NT2/D1 (cell line): ENCODE measurements at regions not wholly inside any gene's neighbourhood (a gene's known extent, or its start where the extent isn't known, plus 50 kb on each side); places are given as distances from the start of the nearest gene placed in this dataset.

Source experiments
- DNase-seq: peaks from one replicate; pipeline ENCODE4 v3.0.0-alpha.2; 2011; ENCODE audit warnings: low read depth, low spot score
- H3K27me3 ChIP-seq: 2 replicates; pipeline ENCODE4 v1.6.0; 2011; ENCODE audit warnings: mild to moderate bottlenecking; ENCODE audit not compliant: insufficient read length, insufficient read depth
- H3K36me3 ChIP-seq: 2 replicates; pipeline ENCODE4 v1.6.1; 2011; ENCODE audit warnings: mild to moderate bottlenecking, low read length, mixed read lengths; ENCODE audit not compliant: insufficient read depth, insufficient read length
- H3K4me1 ChIP-seq: 2 replicates; pipeline ENCODE4 v1.5.1; 2011; ENCODE audit not compliant: insufficient read depth, insufficient read length
- H3K4me3 ChIP-seq: 2 replicates; pipeline ENCODE4 v1.5.1; 2011; ENCODE audit warnings: low read depth; ENCODE audit not compliant: insufficient read length
- H3K9ac ChIP-seq: 2 replicates; pipeline ENCODE4 v1.6.0; 2011; ENCODE audit warnings: low read depth; ENCODE audit not compliant: insufficient read length
- H3K9me3 ChIP-seq: 2 replicates; pipeline ENCODE4 v1.5.1; 2011; ENCODE audit warnings: mild to moderate bottlenecking, low read length; ENCODE audit not compliant: insufficient read depth
- SUZ12 ChIP-seq: IDR thresholded peaks from 2 replicates; pipeline ENCODE4 v1.6.1; 2011; ENCODE audit not compliant: insufficient read length, insufficient read depth; ENCODE audit errors: extremely low read depth
- YY1 ChIP-seq: IDR thresholded peaks from 2 replicates; pipeline ENCODE4 v1.6.1; 2011; ENCODE audit not compliant: insufficient read length, insufficient read depth
- ZNF274 ChIP-seq: IDR thresholded peaks from 2 replicates; pipeline ENCODE4 v1.6.1; 2011; ENCODE audit warnings: mild to moderate bottlenecking, low read depth, low read length

- TF ChIP-seq SUZ12 (no peak), YY1 (no peak), ZNF274 (no peak)
- H3K27me3 ChIP-seq: no peaks in the 10 kb centered on the region
- no peak overlapping the region for H3K4me3 ChIP-seq
- DNase-seq: no peak
- H3K4me1 ChIP-seq: no peaks in the 10 kb centered on the region
- no peaks in the 10 kb centered on the region for H3K9me3 ChIP-seq
- no peaks in the 10 kb centered on the region for H3K36me3 ChIP-seq
- H3K9ac ChIP-seq: no peak overlapping the region
These were observed 72.2 kb downstream of the CH25H start for GRCh38 chr10:89134963-89135362.

DNA sequence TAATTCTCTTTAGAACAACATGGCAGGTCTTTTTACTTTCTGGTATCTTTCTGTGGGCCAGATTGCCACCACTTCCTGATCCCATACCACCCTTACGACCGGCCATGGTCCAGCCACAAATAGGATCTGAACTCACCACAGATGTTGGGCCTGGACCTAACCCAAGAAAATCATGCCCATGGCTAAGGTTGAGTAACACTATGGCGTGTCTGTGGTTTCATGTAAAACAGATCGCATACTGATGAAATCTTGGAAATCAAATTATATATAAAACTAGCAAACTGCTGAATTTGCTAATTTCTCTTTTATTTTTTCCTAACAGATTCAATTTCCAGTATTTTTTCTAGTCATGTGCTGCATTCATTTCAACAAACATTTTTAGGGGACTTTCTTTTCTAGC is 77.2 kb downstream of the CH25H start:
- no peak for DNase-seq
- Histone ChIP-seq H3K36me3 (no peaks in the 10 kb centered on the region), H3K4me1 (no peaks in the 10 kb centered on the region), H3K9ac (no peak overlapping the region), H3K4me3 (no peak overlapping the region), H3K27me3 (no peaks in the 10 kb centered on the region), H3K9me3 (no peaks in the 10 kb centered on the region)
- no peak for TF ChIP-seq SUZ12
- no peak for TF ChIP-seq YY1
- no peak for TF ChIP-seq ZNF274

- TF ChIP-seq YY1 (no peak), ZNF274 (no peak), SUZ12 (no peak)
- Histone ChIP-seq H3K4me3 (no peak overlapping the region), H3K36me3 (no peaks in the 10 kb centered on the region), H3K9me3 (no peaks in the 10 kb centered on the region), H3K4me1 (no peaks in the 10 kb centered on the region), H3K9ac (no peak overlapping the region), H3K27me3 (no peaks in the 10 kb centered on the region)
- no peak for DNase-seq
These were observed 84.6 kb downstream of the CH25H start for GRCh38 chr10:89122433-89123051.

DNA sequence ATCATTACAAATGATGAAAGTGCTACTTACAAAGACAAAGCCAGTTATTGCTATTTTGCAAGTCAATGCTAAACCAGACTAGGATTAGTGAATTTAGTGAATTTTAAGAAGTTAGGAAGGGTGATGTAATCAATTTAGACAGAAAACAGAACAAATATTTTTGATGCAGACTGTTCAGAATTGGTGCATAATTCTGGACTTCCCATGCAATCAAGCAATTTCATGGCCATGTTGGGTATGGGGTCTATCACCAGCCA is 85.4 kb downstream of the CH25H start:
- no peak overlapping the region for H3K4me3 ChIP-seq

GRCh38 chr10:89120931-89121763 is 86.0 kb downstream of the CH25H start:
- TF ChIP-seq ZNF274: no peak
- no peak for TF ChIP-seq SUZ12
- TF ChIP-seq YY1: no peak
- DNase-seq: no peak
- H3K9ac ChIP-seq: no peak overlapping the region

More for the DNA sequence above, 85.4 kb downstream of the CH25H start:
- no peak for DNase-seq
- H3K9me3 ChIP-seq: no peaks in the 10 kb centered on the region
- H3K4me1 ChIP-seq: no peaks in the 10 kb centered on the region
- no peaks in the 10 kb centered on the region for H3K27me3 ChIP-seq
- H3K36me3 ChIP-seq: no peaks in the 10 kb centered on the region
- TF ChIP-seq SUZ12: no peak
- TF ChIP-seq YY1: no peak
- TF ChIP-seq ZNF274: no peak
- no peak overlapping the region for H3K9ac ChIP-seq

DNA sequence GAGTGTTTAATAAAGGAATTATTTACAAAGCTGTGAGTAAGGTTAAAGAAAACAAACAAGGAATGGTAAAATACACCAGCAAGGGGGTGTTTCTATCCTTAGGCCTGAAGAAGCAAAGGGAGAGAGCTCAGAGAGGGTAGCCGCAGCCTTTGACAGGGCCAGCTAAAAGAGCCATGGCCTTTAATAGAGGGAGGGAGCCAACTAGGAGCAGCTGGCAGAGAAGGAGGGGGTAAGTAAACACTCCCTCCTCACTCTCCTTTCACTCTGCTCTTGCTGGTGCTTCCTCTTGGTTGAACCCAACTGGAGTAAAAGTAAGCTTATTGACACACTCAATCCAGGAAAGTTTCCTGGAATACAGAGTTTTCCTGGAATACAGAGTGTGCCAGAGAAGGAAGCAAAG is 87.5 kb downstream of the CH25H start:
- Histone ChIP-seq H3K27me3 (no peaks in the 10 kb centered on the region), H3K4me3 (no peak overlapping the region), H3K9me3 (no peaks in the 10 kb centered on the region), H3K4me1 (no peaks in the 10 kb centered on the region), H3K9ac (no peak overlapping the region), H3K36me3 (no peaks in the 10 kb centered on the region)
- TF ChIP-seq ZNF274 (no peak), YY1 (no peak), SUZ12 (no peak)
- no peak for DNase-seq

More at GRCh38 chr10:89120931-89121763, 86.0 kb downstream of the CH25H start:
- Histone ChIP-seq H3K9me3 (no peaks in the 10 kb centered on the region), H3K27me3 (no peaks in the 10 kb centered on the region), H3K36me3 (no peaks in the 10 kb centered on the region), H3K4me1 (no peaks in the 10 kb centered on the region), H3K4me3 (no peak overlapping the region)

DNA sequence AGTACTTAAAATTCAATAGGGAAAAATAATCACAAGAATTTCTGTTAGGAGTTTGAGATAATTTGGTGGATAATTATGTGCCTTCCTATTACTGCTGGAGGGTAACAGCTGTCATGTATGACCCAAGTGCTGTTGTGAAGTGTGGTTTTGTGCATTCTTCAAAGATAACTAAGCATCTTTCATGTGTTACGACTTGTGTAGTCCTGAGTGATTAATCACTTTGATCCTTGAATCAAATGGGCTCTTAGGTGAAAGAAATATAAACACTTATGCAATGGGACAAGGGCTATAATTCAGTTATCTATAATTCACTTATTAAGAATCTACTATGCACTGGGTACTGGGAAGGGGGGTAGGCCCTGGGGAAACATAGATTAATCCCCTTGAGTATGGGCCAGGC is 89.0 kb downstream of the CH25H start:
- Histone ChIP-seq H3K27me3 (no peaks in the 10 kb centered on the region), H3K9me3 (no peaks in the 10 kb centered on the region), H3K36me3 (no peaks in the 10 kb centered on the region), H3K9ac (no peak overlapping the region), H3K4me1 (no peaks in the 10 kb centered on the region), H3K4me3 (no peak overlapping the region)
- no peak for TF ChIP-seq YY1
- TF ChIP-seq SUZ12: no peak
- TF ChIP-seq ZNF274: no peak
- DNase-seq: no peak
